SK-N-SH (cell line): ENCODE measurements at regions not wholly inside any gene's neighbourhood (a gene's known extent, or its start where the extent isn't known, plus 50 kb on each side); places are given as distances from the start of the nearest gene placed in this dataset.

Source experiments
- CTCF ChIA-PET: fragments of 300-600, 350-600 bp; formaldehyde crosslinking; extraction: SDS; loops from one replicate; lab custom pipeline; 2021; lab: Yijun Ruan, JAX
- POLR2A ChIA-PET: fragments of 350-600 bp; sonication (Branson Sonifier 250); formaldehyde crosslinking; extraction: SDS; loops from one replicate; lab custom pipeline; 2020; ENCODE audit warnings: antibody characterized with exemption, inconsistent platforms; lab: Yijun Ruan, JAX
- DNase-seq: peaks from one replicate; pipeline ENCODE4 v3.0.0; 2012
- H2AFZ ChIP-seq: fragments of 200-600 bp; sonication (generic); 2 replicates; pipeline ENCODE4 v1.8.1; 2016; ENCODE audit warnings: antibody characterized with exemption, mild to moderate bottlenecking, low read depth
- H3F3A ChIP-seq: fragments of 200-600 bp; sonication (generic); replicated peaks from 2 replicates; pipeline ENCODE3; 2016; ENCODE audit warnings: antibody characterized with exemption, mild to moderate bottlenecking; ENCODE audit not compliant: insufficient read depth
- H3K27ac ChIP-seq, 2 experiments: fragments of 200-500 bp in 1 of 2; fragments of 200-600 bp in 1 of 2; sonication (Bioruptor generic) in 1 of 2; sonication (generic), shearing (Covaris generic) in 1 of 2; 2 replicates each; pipeline versions ENCODE4 v1.5.1 to v1.6.1; 2014 to 2016; ENCODE audit warnings: low read depth in 2 of 2, inconsistent platforms in 1 of 2, low read length in 1 of 2, mild to moderate bottlenecking in 1 of 2, mixed read lengths in 1 of 2
- H3K27me3 ChIP-seq: fragments of 200-600 bp; sonication (generic), shearing (Covaris generic); 2 replicates; pipeline ENCODE4 v1.6.1; 2016; ENCODE audit warnings: mixed run types; ENCODE audit not compliant: insufficient read depth
- H3K36me3 ChIP-seq, 2 experiments: fragments of 200-500 bp in 1 of 2; fragments of 200-600 bp in 1 of 2; sonication (Bioruptor generic) in 1 of 2; sonication (generic) in 1 of 2; replicated peaks in 1 of 2; 2 replicates each; pipeline versions ENCODE3 to v1.5.1; 2014 to 2016; ENCODE audit warnings: low read length in 1 of 2, mild to moderate bottlenecking in 1 of 2; ENCODE audit not compliant: insufficient read depth in 2 of 2, control insufficient read depth in 1 of 2
- H3K4me1 ChIP-seq, 2 experiments: fragments of 200-500 bp in 1 of 2; fragments of 200-600 bp in 1 of 2; sonication (Bioruptor generic) in 1 of 2; sonication (generic), shearing (Covaris generic) in 1 of 2; 2 replicates each; pipeline versions ENCODE4 v1.5.1 to v1.6.1; 2014 to 2016; ENCODE audit warnings: low read depth in 1 of 2, low read length in 1 of 2, mixed run types in 1 of 2; ENCODE audit not compliant: insufficient read depth in 2 of 2, control insufficient read depth in 1 of 2
- H3K4me2 ChIP-seq: fragments of 200-600 bp; sonication (generic), shearing (Covaris generic); 2 replicates; pipeline ENCODE4 v1.6.1; 2017; ENCODE audit warnings: mixed run types
- H3K4me3 ChIP-seq, 2 experiments: fragments of 200-500 bp in 1 of 2; fragments of 200-600 bp in 1 of 2; sonication (Bioruptor generic) in 1 of 2; sonication (generic), shearing (Covaris generic) in 1 of 2; 2 replicates each; pipeline versions ENCODE4 v1.5.1 to v1.8.1; 2014 to 2016; ENCODE audit warnings: low read depth in 2 of 2, inconsistent platforms in 1 of 2, low read length in 1 of 2, mild to moderate bottlenecking in 1 of 2, mixed read lengths in 1 of 2, moderate library complexity in 1 of 2
- H3K79me2 ChIP-seq: fragments of 200-600 bp; sonication (generic); 2 replicates; pipeline ENCODE4 v1.8.1; 2017; ENCODE audit warnings: mild to moderate bottlenecking; ENCODE audit not compliant: insufficient read depth
- H3K9ac ChIP-seq: fragments of 200-600 bp; sonication (generic); 2 replicates; pipeline ENCODE4 v1.6.1; 2017; ENCODE audit warnings: mixed run types
- H3K9me2 ChIP-seq: fragments of 200-600 bp; sonication (generic); 2 replicates; pipeline ENCODE4 v1.6.1; 2017; ENCODE audit warnings: mixed run types
- H3K9me3 ChIP-seq: fragments of 200-600 bp; sonication (generic); 2 replicates; pipeline ENCODE4 v1.6.1; 2017; ENCODE audit warnings: mixed run types, mild to moderate bottlenecking, moderate library complexity
- H4K20me1 ChIP-seq: fragments of 200-600 bp; sonication (generic); 2 replicates; pipeline ENCODE4 v1.6.1; 2017; ENCODE audit warnings: mild to moderate bottlenecking, mixed run types; ENCODE audit not compliant: insufficient read depth
- CHD2 ChIP-seq: fragments of 150-350 bp; IDR thresholded peaks from 2 replicates; pipeline ENCODE4 v1.6.1; 2018; ENCODE audit warnings: low read length; ENCODE audit not compliant: partially characterized antibody
- GABPA ChIP-seq: IDR thresholded peaks from 2 replicates; pipeline ENCODE4 v1.4.0; 2012; ENCODE audit warnings: low read depth, mild to moderate bottlenecking
- GATA2 ChIP-seq: sonication (generic); formaldehyde crosslinking; IDR thresholded peaks from 2 replicates; pipeline ENCODE4 v1.5.0; 2020; ENCODE audit warnings: mild to moderate bottlenecking, missing genetic modification reagents
- MEF2A ChIP-seq: IDR thresholded peaks from 2 replicates; pipeline ENCODE4 v1.4.0; 2012; ENCODE audit warnings: low read depth, borderline replicate concordance
- POLR2AphosphoS5 ChIP-seq: IDR thresholded peaks from 2 replicates; pipeline ENCODE4 v1.6.1; 2012; ENCODE audit warnings: low read depth, low read length
- SMC3 ChIP-seq: IDR thresholded peaks from 2 replicates; pipeline ENCODE4 v1.6.1; 2012; ENCODE audit warnings: low read depth, low read length, improper control_type of control experiment
- TAF1 ChIP-seq: IDR thresholded peaks from 2 replicates; pipeline ENCODE4 v1.6.1; 2012; ENCODE audit warnings: low read depth, mild to moderate bottlenecking, low read length, moderate library complexity, borderline replicate concordance
- TCF12 ChIP-seq: IDR thresholded peaks from 2 replicates; pipeline ENCODE4 v1.4.0; 2012
- TEAD4 ChIP-seq: IDR thresholded peaks from 2 replicates; pipeline ENCODE4 v1.4.0; 2012; ENCODE audit warnings: mild to moderate bottlenecking, borderline replicate concordance; ENCODE audit not compliant: insufficient read depth
- USF1 ChIP-seq: IDR thresholded peaks from 2 replicates; pipeline ENCODE4 v1.4.0; 2012; ENCODE audit warnings: low read depth, borderline replicate concordance
- WGBS: methylation state at CpG from one replicate; pipeline ENCODE4 v1.1.6; 2017; ENCODE audit warnings: low lambda C conversion rate; 5-methylcytosine and 5-hydroxymethylcytosine counted together
- TF ChIP-seq, protein P1 (sequence below): fragments of 200-600 bp; sonication (generic); IDR thresholded peaks from 2 replicates; pipeline ENCODE4 v1.6.1; 2017; ENCODE audit warnings: antibody characterized with exemption, mild to moderate bottlenecking, moderate library complexity
- TF ChIP-seq, protein P2 (sequence below): IDR thresholded peaks from 2 replicates; pipeline ENCODE4 v1.4.0; 2012; ENCODE audit warnings: low read depth

DNA sequence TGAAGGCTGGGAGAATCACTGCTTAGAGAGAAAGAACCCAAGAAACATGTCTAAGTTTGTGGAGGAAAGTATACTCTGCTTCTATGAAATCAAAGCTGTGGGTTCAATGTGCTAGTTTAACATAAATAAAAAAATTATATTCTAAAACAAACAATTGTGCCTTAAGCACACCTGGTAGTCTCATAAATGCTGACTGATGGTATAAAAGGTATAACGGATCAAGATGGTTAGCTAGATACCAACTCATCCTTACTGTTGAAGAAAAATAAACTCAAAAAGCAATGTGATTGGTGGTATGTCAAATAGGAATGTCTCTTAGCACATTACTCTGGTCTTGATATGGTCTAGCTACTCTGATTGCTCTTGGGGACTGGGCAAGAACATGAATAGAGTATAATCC, 117.8 kb downstream of the SLC41A2 start:
- Histone ChIP-seq H3K9me2 (no peaks in the 10 kb centered on the region), H3K9me3 (no peaks in the 10 kb centered on the region), H3K36me3 (no peaks in the 10 kb centered on the region), H3K79me2 (no peaks in the 10 kb centered on the region)
- POLR2A ChIA-PET = interaction anchor here (0.5 kb wide), 1 partner anchor 27 kb away, joined by 4 read pairs; no protein-coding TSS in a partner anchor
- DNase-seq = no peak
- TF ChIP-seq SMC3 (no peak), TAF1 (no peak), CHD2 (no peak), MEF2A (no peak)
- TF ChIP-seq, all 33 proteins: peak for 0
- H3K4me1 ChIP-seq = no peaks in the 10 kb centered on the region
- no peak overlapping the region for H3K4me2 ChIP-seq
- H3F3A ChIP-seq = no peaks in the 10 kb centered on the region
- no peak overlapping the region for H3K27ac ChIP-seq
- 93% methylated on average over 1 of the region's 1 CpG for WGBS
- no peak overlapping the region for H2AFZ ChIP-seq
- H3K9ac ChIP-seq = no peak overlapping the region
- CTCF ChIA-PET = interaction anchor here (0.7 to 1.0 kb wide), 2 partner anchors 458 to 525 kb away, joined by 3 read pairs; no protein-coding TSS in a partner anchor
- H3K27me3 ChIP-seq = no peaks in the 10 kb centered on the region
- H3K4me3 ChIP-seq = no peak overlapping the region
- no peaks in the 10 kb centered on the region for H4K20me1 ChIP-seq

GRCh38 chr12:104835317-104835716, 122.8 kb downstream of the SLC41A2 start:
- Histone ChIP-seq H3K27ac (no peak overlapping the region), H3K9me2 (no peaks in the 10 kb centered on the region), H3K9ac (no peak overlapping the region), H3K27me3 (no peaks in the 10 kb centered on the region), H3K79me2 (no peaks in the 10 kb centered on the region), H4K20me1 (no peaks in the 10 kb centered on the region), H3K36me3 (no peaks in the 10 kb centered on the region)
- DNase-seq = no peak
- TF ChIP-seq GATA2 (CRISPR knock-in tag) (no peak), USF1 (no peak), MEF2A (no peak), POLR2AphosphoS5 (no peak), TEAD4 (no peak), TAF1 (no peak), TCF12 (no peak), GABPA (no peak)
- TF ChIP-seq, protein P1, sequence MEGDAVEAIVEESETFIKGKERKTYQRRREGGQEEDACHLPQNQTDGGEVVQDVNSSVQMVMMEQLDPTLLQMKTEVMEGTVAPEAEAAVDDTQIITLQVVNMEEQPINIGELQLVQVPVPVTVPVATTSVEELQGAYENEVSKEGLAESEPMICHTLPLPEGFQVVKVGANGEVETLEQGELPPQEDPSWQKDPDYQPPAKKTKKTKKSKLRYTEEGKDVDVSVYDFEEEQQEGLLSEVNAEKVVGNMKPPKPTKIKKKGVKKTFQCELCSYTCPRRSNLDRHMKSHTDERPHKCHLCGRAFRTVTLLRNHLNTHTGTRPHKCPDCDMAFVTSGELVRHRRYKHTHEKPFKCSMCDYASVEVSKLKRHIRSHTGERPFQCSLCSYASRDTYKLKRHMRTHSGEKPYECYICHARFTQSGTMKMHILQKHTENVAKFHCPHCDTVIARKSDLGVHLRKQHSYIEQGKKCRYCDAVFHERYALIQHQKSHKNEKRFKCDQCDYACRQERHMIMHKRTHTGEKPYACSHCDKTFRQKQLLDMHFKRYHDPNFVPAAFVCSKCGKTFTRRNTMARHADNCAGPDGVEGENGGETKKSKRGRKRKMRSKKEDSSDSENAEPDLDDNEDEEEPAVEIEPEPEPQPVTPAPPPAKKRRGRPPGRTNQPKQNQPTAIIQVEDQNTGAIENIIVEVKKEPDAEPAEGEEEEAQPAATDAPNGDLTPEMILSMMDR = no peak
- TF ChIP-seq, protein P2, sequence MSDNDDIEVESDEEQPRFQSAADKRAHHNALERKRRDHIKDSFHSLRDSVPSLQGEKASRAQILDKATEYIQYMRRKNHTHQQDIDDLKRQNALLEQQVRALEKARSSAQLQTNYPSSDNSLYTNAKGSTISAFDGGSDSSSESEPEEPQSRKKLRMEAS = no peak
- TF ChIP-seq, all 33 proteins: peak for 0
- H2AFZ ChIP-seq = no peak overlapping the region
- CTCF ChIA-PET = interaction anchor here (1.3 to 1.5 kb wide), 2 partner anchors 13 to 45 kb away, joined by 4 to 5 read pairs; no protein-coding TSS in a partner anchor
- 97% methylated on average over 2 of the region's 2 CpGs for WGBS
- POLR2A ChIA-PET = no interaction called here
- H3K4me2 ChIP-seq = no peak overlapping the region
- H3K4me3 ChIP-seq = no peak overlapping the region
- H3K9me3 ChIP-seq = no peaks in the 10 kb centered on the region
- H3F3A ChIP-seq = no peaks in the 10 kb centered on the region
- H3K4me1 ChIP-seq = no peaks in the 10 kb centered on the region
